GM12872 (cell line): ENCODE measurements at regions not wholly inside any gene's neighbourhood (a gene's known extent, or its start where the extent isn't known, plus 50 kb on each side); places are given as distances from the start of the nearest gene placed in this dataset.

Source experiments
- CTCF ChIP-seq: IDR thresholded peaks from 3 replicates; pipeline ENCODE4 v1.5.1; 2011; ENCODE audit warnings: low read depth, mild to moderate bottlenecking, low read length, moderate library complexity; ENCODE audit not compliant: insufficient read depth

DNA sequence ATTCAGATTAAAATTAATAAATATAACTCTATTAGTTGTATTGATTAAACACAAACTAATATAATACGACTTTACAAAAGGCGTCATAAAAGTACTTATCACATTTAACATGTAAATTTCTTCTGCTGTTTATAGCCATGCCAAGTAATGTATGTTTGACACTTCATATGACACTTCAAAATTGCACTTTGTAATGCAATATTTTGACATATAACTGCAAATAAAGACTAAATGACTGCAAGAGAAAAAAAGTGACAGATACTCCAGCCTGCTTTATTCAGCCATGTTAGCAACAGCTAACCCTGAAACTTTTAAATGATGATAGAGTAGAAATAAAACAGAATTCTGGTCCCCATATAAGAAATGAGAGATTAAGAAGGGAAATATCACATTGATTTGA is 1238.0 kb downstream of the MRPL39 start:
- no peak for TF ChIP-seq CTCF

- no peak for TF ChIP-seq CTCF
Observed at GRCh38 chr21:24367936-24368335, 1239.3 kb downstream of the MRPL39 start.

DNA sequence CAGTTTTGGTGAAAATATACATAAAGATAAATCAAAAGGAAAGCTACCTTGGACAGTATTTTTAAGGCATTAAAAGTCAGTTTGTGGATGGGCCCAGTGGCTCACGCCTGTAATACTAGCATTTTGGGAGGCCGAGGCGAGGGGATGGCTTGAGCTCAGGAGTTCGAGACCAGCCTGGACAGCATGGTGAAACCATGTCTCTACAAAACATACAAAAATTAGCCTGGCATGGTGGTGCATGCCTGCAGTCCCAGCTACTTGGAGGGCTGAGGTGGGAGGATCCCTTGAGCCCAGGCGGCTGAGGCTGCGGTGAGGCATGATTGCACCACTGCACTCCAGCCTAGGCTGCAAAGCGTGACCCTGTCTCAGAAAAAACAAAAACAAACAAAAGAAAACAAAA is 1253.8 kb downstream of the MRPL39 start:
- TF ChIP-seq CTCF = no peak

DNA sequence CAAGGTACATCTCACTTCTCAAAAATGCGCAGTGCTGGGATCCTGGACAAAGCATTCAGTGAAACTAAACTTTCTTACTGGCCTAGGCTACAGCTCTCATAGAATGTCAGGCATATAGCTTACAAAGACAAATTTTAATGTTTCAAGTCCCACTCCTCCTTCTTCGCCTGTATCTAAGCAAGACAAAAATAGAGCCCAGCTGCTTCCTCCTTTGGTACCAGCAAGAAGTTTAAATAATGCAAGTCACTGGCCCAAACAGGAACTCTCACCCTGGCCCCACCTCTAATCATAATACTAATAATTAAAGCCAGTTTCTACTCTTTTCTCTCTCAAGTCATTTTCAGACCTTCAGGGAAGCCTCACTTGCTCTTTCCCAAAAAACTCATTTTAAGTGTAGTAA is 1267.9 kb downstream of the MRPL39 start:
- no peak for TF ChIP-seq CTCF

DNA sequence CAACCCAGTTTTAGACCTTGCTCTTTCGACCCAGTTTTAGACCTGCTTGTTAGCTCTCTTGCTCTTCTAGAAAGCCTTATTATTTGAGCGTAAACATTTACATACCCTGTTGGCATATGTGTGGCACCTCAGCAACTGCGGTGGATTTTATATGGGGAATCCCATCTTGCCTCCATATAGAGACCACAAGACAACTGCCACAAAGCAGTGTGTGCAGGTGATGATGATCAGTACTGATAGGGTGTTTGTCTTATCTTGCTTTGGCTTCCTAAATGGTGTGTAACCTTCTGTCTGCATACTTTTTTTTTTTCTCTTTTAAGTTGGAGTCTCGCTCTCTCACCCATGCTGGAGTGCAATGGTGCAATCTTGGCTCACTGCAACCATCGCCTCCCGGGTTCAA is 1270.8 kb downstream of the MRPL39 start:
- TF ChIP-seq CTCF = no peak

- no peak for TF ChIP-seq CTCF
Observed at GRCh38 chr21:24323536-24323935, 1283.7 kb downstream of the MRPL39 start.

DNA sequence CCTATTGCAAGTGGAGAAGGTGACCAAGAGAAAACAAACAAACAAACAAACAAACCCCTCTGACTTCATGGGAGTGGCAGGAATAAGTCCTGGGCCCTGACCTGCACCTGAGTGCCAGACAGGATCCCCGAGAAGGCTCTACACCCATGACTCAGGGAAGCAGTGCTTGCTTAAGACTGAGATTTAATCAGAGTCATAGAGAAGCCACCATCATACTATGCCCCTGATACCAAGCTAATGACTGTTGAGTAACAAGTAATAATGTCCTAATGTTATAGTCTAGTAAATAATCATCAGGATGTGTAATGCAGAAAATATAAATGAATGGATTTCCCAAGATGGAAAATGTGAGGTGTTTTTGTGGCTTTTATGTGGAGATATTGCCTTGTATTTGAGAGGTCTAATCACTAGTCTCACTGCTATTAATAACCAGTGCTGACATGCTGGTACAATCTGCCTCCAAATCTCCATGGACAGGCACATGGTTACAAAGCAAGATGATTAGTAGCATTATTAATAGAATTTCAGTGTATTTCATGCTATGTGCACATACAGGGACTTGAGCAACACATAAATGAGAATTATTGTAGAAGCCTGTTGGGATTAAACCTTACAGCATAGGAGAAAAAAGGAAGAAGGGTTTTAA is 1290.9 kb downstream of the MRPL39 start:
- no peak for TF ChIP-seq CTCF
